Skeletal muscle tissue (tissue), 3 donors: ENCODE measurements at regions not wholly inside any gene's neighbourhood (a gene's known extent, or its start where the extent isn't known, plus 50 kb on each side); places are given as distances from the start of the nearest gene placed in this dataset.

Source experiments
- H3K27ac ChIP-seq: one replicate; pipeline ENCODE4 v1.7.0; 2013; ENCODE audit warnings: mild to moderate bottlenecking, low read depth, low read length, inconsistent platforms
- H3K27me3 ChIP-seq, 3 donors: one replicate each; pipeline ENCODE4 v1.7.0; 2013; ENCODE audit warnings: low read length in 3 of 3; ENCODE audit not compliant: control insufficient read depth in 3 of 3, insufficient read depth in 3 of 3
- H3K36me3 ChIP-seq, 3 donors: one replicate each; pipeline ENCODE4 v1.7.0; 2013; ENCODE audit warnings: low read length in 3 of 3; ENCODE audit not compliant: control insufficient read depth in 3 of 3, insufficient read depth in 3 of 3
- H3K4me1 ChIP-seq, 3 donors: one replicate each; pipeline ENCODE4 v1.7.0; 2013; ENCODE audit warnings: low read length in 3 of 3, mild to moderate bottlenecking in 3 of 3; ENCODE audit not compliant: control insufficient read depth in 3 of 3, insufficient read depth in 3 of 3
- H3K4me3 ChIP-seq, 3 donors: one replicate each; pipeline ENCODE4 v1.7.0; 2013; ENCODE audit warnings: low read length in 3 of 3
- H3K9ac ChIP-seq, 3 donors: one replicate each; pipeline ENCODE4 v1.7.0; 2013; ENCODE audit warnings: low read length in 3 of 3, mild to moderate bottlenecking in 3 of 3, moderate library complexity in 2 of 3, low read depth in 1 of 3
- H3K9me3 ChIP-seq, 3 donors: one replicate each; pipeline ENCODE4 v1.7.0; 2013; ENCODE audit warnings: low read length in 3 of 3; ENCODE audit not compliant: control insufficient read depth in 3 of 3
- donor health status: Osteomylitis.

GRCh38 chr1:209319549-209319948 is 264.0 kb upstream of the CAMK1G start:
- H3K9ac ChIP-seq, result no peak overlapping the region
- no peaks in the 10 kb centered on the region for H3K27me3 ChIP-seq
- no peaks in the 10 kb centered on the region for H3K9me3 ChIP-seq
- H3K4me1 ChIP-seq, result no peaks in the 10 kb centered on the region
- H3K4me3 ChIP-seq, result no peak overlapping the region
- no peak overlapping the region for H3K27ac ChIP-seq
- no peaks in the 10 kb centered on the region for H3K36me3 ChIP-seq

GRCh38 chr1:209323743-209324142 is 259.8 kb upstream of the CAMK1G start:
- no peaks in the 10 kb centered on the region for H3K9me3 ChIP-seq
- H3K4me1 ChIP-seq, result no peaks in the 10 kb centered on the region
- no peaks in the 10 kb centered on the region for H3K36me3 ChIP-seq
- no peak overlapping the region for H3K4me3 ChIP-seq
- no peaks in the 10 kb centered on the region for H3K27me3 ChIP-seq
- H3K9ac ChIP-seq, result no peak overlapping the region
- H3K27ac ChIP-seq, result no peak overlapping the region

- Histone ChIP-seq H3K4me3 (no peak overlapping the region), H3K27me3 (no peaks in the 10 kb centered on the region), H3K27ac (no peak overlapping the region), H3K9ac (no peak overlapping the region), H3K4me1 (no peaks in the 10 kb centered on the region), H3K9me3 (no peaks in the 10 kb centered on the region), H3K36me3 (no peaks in the 10 kb centered on the region)
These were observed 258.3 kb upstream of the CAMK1G start for GRCh38 chr1:209324901-209325871.

- H3K9me3 ChIP-seq, result no peaks in the 10 kb centered on the region
- no peak overlapping the region for H3K9ac ChIP-seq
- H3K4me3 ChIP-seq, result no peak overlapping the region
- no peaks in the 10 kb centered on the region for H3K36me3 ChIP-seq
- H3K4me1 ChIP-seq, result no peaks in the 10 kb centered on the region
- H3K27me3 ChIP-seq, result no peaks in the 10 kb centered on the region
- no peak overlapping the region for H3K27ac ChIP-seq
These were observed 257.4 kb upstream of the CAMK1G start for GRCh38 chr1:209326076-209326475.

GRCh38 chr1:209326831-209327230 is 256.7 kb upstream of the CAMK1G start:
- Histone ChIP-seq H3K4me1 (no peaks in the 10 kb centered on the region), H3K9ac (no peak overlapping the region), H3K9me3 (no peaks in the 10 kb centered on the region), H3K27ac (no peak overlapping the region), H3K4me3 (no peak overlapping the region), H3K27me3 (no peaks in the 10 kb centered on the region), H3K36me3 (no peaks in the 10 kb centered on the region)

GRCh38 chr1:209328196-209328595 is 255.3 kb upstream of the CAMK1G start:
- Histone ChIP-seq H3K9ac (no peak overlapping the region), H3K4me1 (no peaks in the 10 kb centered on the region), H3K4me3 (no peak overlapping the region), H3K27ac (no peak overlapping the region), H3K36me3 (no peaks in the 10 kb centered on the region), H3K27me3 (peaks cover 0 to 3% (median 0%) of the 10 kb centered on the region in 3 donors), H3K9me3 (no peaks in the 10 kb centered on the region)

DNA sequence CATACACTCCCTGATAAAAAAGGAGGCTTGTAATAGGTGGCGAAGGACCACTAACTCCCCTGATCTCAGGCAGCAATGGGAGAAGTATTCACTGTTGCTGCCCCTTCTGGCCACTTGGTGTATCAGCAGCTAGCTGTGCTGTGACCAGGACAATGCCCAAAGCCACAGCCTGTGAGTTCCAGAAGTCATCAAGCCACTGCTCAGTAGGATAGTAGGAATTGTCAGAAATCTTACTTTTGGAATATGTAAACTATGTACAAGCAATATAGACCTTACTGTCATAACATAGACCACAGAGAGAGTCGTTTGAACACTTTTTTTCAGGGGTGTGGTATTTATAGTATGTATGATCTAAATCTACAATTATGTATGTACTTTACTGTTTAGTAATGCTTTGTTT is 248.3 kb upstream of the CAMK1G start:
- Histone ChIP-seq H3K27ac (no peak overlapping the region), H3K4me1 (no peaks in the 10 kb centered on the region), H3K9me3 (no peaks in the 10 kb centered on the region), H3K36me3 (no peaks in the 10 kb centered on the region), H3K27me3 (peaks cover 0 to 3% (median 0%) of the 10 kb centered on the region in 3 donors), H3K4me3 (no peak overlapping the region), H3K9ac (no peak overlapping the region)

DNA sequence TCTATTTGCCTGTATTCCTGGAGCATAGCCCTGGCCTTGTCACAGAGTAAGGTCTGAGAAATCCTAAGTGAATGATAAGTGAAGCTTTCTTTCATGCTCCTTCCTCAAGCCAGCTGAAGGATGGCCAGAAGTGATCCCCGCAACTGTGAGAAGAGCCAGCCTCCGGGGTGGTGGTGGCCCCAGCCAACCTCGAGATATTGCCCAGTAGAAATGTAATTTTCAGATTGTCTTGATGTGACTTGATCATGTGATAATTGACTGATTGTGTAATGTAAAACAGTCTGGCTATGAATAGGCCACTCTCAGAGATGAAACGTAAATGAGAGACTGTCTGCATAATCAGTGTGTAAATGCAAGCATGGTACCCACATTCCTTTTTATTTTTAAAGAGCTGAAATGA is 242.4 kb upstream of the CAMK1G start:
- no peaks in the 10 kb centered on the region for H3K9me3 ChIP-seq
- H3K27ac ChIP-seq, result no peak overlapping the region
- H3K27me3 ChIP-seq, result no peaks in the 10 kb centered on the region
- H3K36me3 ChIP-seq, result no peaks in the 10 kb centered on the region
- no peak overlapping the region for H3K9ac ChIP-seq
- no peak overlapping the region for H3K4me3 ChIP-seq
- peaks cover 0 to 2% (median 0%) of the 10 kb centered on the region in 3 donors for H3K4me1 ChIP-seq

DNA sequence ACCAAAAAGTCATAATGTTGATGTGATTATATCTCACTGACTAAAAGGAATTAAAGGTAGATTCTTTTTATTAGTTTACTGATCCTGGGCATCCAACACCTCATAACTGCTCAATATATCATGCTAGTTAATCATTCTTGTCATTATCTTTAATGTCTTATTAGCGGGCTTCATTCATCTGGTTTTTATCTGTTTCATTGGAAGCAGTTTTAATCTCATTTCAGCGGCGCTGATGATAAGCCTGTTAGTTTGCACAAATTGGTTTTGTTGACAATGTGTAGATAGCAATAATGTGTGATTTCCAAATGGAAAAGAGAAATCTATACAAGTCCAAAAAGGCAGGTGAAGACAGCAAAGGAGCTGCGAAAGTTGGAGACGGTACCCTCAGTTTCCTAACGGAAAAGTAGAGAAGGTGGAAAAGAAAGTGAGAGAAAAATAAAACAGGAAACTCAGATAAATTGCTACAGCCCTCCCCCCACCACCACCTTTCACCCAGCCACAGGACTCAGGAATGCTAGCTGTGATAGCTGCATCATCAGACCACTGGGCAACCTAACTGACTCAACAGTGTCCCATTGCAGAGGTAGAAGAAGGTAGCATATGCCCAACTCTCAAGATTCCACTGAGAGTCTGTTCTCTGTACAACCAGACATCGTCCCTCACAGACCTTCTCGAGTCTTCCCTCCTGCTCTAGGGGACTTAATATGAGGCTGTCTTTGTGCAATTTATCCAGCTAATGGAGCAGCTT is 241.7 kb upstream of the CAMK1G start:
- no peak overlapping the region for H3K9ac ChIP-seq
- H3K27ac ChIP-seq, result no peak overlapping the region
- H3K27me3 ChIP-seq, result no peaks in the 10 kb centered on the region
- H3K9me3 ChIP-seq, result no peaks in the 10 kb centered on the region
- peaks cover 0 to 2% (median 0%) of the 10 kb centered on the region in 3 donors for H3K4me1 ChIP-seq
- H3K36me3 ChIP-seq, result no peaks in the 10 kb centered on the region
- no peak overlapping the region for H3K4me3 ChIP-seq
